Fibroblast of skin of left biceps (primary cell): ENCODE measurements at regions not wholly inside any gene's neighbourhood (a gene's known extent, or its start where the extent isn't known, plus 50 kb on each side); places are given as distances from the start of the nearest gene placed in this dataset.

ENCODE experiments used
- DNase-seq, 2 experiments: peaks; one replicate each; pipeline ENCODE4 v3.0.0-alpha.2; 2013; ENCODE audit warnings: low read depth in 2 of 2

DNA sequence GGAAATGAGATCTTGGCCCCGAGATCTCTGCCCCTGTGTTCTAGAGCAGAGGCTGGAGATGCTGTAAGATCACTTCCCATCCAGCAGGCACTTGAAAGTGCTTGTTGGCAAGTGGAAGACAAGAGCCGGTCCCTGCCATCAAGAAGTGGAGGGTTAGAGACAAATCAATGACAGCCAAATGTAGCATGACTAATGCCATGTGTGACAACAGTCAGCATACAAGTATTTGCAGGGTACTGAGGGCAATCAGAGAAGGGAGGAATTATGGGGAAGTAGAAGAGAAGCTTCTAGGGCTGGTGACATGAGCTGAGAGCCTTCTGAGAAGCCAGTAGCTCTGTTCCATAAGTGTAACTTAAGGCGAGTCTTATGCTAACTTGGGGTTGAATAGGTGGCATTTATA, 58.6 kb downstream of the TMEM17 start:
- DNase-seq: no peak

DNA sequence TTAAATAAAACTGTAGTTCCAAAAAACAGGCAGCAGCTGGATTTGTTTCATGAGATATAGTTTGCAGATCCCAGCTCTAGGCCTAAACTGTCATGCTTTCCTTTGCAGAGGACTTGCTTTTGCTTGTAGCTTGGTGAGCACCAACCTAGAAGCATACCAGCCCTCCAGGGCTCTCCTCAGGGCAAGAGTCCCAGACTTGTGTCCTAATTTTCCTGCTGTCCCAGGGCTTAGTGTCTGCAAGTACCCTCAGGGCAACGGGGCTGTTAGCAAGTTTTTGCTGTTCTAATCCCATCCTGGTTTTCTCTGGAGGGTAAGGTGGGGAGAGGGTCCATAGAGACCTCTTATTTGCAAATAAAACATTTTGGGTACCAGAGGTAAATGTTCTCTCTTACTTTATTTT, 59.5 kb downstream of the TMEM17 start:
- DNase-seq: no peak

DNA sequence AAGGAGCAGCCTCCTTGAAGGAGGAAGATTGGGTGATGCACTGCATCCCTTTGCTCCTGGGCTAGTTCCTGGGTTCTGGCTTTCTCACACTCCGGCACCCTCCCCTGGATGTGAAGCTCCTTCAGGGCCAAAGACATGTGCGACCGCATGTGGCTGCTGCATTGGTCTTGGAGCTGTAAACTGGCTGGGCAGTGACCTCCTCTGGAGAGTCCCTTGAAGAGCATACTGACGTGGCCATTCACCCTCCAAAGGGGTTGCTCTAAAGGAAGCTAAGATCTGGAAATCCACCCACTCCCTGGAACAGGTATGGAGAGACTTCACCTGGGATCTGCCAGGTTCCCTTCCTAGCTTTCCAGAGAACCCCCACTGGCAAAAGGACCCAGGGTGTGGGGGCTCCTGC, 62.1 kb downstream of the TMEM17 start:
- DNase-seq: no peak

DNA sequence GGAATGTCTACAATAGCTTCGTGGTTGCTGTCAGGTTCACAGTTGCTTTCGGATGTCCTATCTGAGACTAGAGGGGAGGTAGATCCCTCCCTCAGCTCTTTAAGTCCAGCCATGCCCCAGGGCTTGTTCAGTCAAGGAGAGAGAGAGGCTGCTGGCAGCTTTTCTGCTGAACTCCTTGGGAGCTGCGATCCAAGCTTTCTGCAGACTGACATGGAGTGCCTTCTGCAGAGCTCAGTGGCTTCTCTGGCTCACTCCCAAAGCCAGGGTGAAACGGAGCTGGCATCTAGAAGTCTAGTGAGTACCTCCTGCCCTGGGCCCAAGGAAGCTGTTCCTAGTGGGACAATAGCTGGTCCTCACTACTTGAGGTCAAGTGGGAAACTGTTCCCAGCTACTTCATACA, 62.5 kb downstream of the TMEM17 start:
- no peak for DNase-seq

DNA sequence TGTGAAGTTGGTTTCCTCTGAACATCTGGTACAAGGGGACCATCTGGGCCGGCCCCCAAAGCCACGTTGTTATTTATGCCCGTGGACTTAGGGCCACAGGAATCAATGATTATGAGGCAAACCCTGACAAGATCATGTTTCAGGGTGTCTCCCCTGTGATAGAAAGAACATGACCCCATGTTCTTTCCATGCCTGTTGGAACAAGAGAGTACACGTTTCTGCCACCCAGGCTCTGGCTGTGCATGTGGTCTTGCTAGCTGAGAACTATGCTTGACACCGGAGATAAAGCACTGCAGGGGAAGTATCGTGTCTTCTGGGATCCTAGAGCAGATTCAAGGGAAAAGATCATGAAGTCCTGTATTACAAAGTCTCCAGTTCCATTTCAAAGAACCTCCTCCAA, 64.2 kb downstream of the TMEM17 start:
- DNase-seq: no peak

DNA sequence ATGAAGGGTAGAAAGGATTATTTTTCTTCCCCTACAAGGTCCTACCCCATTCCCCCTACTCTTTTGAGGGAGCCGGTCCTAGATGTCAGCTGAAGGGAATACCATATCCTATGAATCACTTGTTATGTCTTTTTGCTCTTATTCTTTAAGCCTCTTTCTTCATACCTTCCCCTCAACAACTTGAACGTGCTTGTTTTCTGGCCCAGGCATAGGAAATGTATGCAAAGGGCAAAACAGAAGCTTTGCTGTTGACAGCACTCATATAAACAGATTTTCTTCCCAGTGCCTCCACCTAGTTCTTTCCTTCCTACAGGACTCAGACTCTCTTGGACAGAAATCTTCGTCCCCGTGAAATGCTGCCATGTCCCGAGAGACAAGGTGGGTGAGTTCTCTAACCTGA, 64.6 kb downstream of the TMEM17 start:
- DNase-seq: no peak

DNA sequence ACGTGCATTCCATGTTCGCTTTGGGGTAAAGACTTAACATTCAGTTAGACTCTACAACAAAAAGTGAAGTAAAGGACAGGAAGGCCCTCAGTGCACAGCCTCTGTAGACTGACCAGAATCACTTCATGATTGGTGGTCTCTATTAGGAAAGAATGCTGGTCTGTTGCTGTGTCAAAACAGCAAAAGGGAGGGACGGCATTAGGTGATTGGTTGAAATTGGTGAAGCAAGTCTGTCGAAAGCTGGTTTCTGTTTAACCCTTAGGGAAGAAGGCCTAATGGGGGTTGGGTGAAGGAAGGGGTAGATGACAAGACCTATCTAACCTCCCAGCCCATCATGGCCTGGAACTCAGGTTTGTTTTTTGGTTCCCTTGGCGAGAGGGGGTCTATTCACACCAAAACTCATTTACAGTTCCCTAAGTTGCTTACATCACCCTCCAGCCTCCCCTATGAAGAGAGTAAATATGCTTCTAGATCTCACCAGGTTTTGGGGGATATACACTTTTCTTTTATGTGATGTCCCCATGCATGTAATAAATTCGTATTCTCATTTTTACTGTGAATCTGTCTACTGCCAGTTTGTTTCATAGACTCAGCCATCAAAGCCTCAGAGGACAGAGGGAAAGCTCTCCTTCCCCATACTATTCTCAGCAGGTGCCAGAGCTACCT, 65.6 kb downstream of the TMEM17 start:
- no peak for DNase-seq

DNA sequence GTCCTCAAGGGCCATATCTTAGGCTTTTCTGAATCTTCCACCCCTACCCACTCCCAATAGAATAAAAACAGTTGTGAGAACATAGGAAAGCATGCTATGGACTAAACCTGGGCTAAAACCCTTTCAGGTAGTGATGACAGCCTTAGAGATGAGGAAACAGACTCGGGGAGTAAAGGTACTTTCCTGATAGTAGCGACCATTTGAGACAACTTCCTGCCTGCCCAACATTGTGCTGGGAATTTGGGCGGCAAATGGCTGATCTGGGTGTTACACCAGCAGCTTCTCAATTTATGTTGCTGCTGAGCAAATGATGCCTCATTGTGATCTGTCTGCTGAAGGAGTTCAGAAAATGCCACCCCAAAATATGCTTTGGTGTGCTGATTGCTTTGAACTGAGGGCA, 66.6 kb downstream of the TMEM17 start:
- DNase-seq: no peak

DNA sequence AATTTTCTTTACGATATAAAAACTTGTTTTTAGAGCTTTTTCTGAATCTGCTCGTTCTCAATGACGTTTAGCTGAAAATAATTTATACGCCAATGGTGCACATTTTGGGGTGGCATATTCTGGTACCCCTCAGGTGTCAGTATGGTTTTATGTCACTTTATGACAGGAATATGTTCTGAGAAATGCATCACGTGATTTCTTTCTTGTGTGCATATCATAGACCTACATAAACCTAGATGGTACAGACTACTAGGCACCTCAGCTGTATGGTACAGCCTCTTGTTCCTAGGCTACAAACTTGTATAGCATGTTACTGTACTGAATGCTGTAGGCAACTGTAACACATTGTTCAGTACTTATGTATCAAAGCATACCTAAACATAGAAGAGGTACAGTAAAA, 68.2 kb downstream of the TMEM17 start:
- no peak for DNase-seq

DNA sequence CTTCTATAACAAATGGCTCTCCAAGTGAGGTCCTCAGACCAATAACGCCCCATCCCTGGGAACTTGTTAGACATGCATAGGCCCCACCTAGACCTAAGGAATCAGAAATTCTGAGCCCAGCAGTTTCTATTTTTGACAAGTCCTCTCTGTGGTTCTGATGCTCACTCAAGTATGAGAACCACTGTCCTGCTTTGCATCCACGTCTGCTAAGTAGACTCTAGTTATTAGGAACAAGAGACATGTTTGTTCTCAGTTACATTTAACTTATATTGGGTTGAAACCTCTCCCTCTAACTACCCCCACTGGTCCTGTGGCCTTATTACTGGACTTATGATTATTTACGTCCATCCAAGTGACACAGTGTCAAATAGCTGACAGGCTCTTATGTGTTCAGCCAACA, 70.3 kb downstream of the TMEM17 start:
- no peak for DNase-seq

DNA sequence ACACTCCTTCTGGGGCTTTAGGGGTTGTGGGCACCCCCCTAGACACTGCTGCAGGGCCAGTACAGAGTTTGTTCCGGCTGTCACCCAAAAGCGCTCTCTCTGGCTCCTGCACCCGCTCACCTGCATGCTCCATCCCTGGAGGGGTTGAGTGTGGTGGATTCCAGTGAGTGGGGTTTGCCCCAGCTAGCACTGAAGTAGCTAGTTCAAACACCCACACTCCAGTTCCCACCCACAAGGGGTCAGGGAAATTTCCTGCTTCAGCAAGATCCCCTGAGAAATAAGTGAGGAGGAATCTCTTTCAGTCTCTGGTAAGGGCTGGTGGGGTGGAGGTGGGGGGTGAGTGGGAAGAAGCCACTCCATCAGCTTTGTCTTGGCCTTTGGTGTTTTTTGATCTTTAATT, 73.6 kb downstream of the TMEM17 start:
- no peak for DNase-seq

DNA sequence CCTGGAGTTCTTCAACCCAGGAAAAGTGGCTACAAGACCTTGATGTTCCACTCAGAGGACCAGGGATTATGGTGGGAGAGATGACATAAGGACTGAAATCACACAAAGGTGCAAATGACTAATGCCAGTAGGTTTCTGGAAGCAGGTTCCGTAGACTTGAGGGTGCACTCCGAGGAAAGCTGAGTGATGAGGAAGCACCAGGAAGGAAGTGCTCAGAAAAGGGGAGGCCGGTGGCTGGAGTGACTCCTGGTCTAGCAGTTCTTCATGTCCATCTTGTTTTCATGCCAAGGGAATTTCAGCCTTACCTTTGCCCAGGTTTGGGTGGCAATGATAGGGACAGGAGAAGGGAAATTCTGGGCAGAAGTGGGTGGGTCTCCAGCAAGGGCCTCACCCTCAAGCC, 74.5 kb downstream of the TMEM17 start:
- no peak for DNase-seq

DNA sequence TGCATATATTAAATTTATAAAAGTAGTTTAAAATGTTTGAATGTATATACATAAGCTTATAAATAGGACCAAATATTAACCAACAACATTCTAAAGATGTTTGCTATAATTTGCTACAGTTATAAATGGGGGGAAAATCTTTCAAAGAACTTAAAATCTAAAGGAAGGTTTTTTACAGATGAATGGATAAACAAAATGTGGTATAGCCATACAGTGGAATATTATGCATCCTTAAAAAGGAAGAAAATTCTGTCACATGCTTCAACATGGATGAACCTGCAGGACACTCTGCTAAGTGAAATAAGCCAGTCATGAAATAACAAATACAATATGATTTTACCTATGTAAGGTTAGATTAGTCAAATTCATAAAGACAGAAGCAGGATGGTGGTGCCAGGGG, 75.8 kb downstream of the TMEM17 start:
- no peak for DNase-seq

DNA sequence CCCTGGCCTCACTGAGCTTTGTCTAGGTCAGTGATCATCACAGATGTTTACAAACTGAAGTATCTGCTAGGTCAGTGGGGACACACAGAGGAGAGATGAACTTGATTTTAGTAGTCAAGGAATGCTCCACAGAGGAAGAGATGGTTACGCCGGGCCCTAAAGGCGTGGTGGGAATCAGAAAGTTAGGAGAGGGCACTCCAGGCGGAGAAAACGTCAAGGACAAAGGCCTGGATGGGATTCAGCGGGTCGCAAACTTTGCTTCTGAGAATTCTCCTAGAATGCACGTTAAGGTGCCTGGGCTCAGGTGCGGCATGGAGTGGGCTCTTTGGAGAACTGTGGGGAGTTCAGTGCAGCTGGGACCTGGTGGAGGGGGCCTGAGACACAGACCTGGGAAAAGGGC, 78.8 kb downstream of the TMEM17 start:
- no peak for DNase-seq

DNA sequence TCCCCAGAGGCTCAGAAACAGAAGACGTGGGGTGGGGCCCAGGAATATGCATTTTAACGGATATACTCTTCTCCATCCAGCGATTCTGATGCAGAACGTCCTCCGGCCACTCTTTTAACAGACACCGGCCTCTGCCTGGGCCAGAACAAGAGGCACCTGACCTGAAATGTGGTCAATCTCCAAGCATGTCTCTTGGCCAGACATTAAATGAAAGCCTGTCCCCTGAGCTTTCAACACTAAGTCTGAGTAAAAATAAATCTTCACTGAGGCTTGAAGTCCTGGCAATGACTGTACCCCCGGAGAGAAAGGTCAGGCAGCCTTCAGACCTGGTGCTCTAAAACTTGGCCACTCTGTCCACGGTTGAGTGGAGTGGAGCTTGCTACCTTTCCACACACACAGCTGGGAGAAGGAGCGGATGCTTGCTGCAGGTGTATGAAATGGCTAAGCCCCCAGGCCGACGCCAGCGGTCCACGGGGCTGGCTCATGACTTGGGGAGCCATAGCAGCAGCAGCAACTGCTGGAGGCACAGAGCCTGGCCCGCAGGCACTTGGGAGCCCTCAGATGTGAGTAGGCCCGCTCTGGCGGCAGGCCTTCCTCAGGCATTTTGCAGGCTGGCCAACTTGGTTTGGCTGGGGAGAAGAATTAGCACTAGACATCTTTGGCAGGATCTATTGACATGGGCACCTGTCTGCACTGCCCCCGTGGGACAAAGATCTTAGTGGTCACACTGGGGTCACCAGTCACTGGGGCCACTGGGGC, 79.7 kb downstream of the TMEM17 start:
- DNase-seq: no peak

DNA sequence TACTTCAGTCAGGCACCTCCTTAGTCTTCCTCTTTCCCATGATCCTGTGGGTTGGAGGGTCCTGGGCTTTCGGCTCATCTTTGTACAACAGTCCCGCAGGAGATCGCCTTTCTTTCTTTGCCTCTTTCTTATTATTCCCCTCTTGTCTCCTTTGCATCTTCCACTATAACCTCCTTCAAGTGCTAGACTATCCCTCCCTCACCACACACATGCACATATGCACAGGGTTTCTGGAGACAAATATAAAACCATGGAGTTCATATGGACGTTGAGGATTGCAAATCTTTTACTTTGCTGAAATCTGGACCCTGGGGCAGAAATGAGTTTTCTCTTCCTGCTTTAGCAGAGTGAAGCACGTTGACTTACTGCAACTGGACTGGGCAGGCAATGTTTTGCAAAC, 80.3 kb downstream of the TMEM17 start:
- no peak for DNase-seq

DNA sequence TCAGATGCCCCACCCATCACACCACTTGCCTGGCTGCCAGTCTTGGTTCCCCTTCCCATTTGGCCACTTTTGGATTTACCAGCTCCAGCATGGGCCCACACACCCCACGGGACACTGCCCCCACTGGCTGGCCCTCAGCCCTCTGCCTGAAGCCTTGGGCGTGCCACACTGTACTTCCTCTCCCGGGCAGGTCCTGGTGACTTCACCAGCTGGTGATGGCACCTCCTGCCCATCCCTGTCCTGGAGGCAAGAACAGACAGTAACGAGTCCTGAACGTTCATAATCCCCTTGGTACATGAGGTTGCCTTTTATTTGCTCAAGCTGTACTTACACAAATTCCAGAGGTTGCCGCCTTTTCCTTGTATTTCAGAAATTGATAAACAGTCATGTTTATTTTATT, 81.1 kb downstream of the TMEM17 start:
- no peak for DNase-seq

DNA sequence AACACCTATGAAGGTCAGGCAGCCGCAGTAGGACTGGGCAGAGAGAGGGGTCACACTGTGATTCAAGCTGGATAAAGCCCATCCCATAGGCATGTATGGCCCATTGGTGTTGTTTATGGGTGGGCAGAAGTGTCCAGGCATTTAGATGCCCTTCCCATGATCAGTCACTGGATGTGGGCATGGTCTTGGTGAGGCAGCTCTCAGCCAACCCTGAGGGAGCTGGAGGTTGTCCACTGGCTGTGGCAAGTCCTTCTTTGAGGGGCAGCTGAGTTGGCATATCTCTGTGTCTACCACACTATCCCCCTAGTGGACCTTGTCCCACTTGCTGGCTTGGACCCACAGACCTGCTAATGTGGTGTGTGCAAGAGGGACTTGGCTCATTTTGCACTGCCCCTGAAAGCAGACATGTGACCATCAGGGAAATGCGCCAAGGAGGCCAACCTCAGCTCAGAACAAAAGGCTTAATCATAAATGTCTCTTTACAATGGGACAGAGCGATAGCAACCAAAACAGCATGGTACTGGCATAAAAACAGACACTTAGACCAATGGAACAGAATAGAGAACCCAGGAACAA, 82.0 kb downstream of the TMEM17 start:
- DNase-seq: no peak

DNA sequence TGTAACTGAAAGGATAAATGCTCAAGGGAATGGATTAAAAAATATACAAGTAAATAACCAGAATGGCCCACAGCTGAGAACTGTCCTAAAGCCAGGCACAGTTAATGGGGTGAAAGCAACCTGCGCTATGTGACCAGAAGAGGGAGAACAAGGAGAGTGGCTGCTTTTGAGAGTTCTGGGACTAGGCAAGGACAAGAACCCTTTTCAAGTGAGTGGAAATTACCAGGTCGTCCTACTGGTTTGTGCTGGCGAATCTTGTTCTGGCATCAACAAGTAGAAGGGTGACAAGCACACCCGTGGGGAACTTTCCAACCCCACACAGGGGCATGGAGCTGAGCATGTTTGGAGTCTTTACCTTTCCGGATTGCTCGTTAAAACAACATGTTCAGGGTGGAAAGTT, 82.8 kb downstream of the TMEM17 start:
- no peak for DNase-seq

DNA sequence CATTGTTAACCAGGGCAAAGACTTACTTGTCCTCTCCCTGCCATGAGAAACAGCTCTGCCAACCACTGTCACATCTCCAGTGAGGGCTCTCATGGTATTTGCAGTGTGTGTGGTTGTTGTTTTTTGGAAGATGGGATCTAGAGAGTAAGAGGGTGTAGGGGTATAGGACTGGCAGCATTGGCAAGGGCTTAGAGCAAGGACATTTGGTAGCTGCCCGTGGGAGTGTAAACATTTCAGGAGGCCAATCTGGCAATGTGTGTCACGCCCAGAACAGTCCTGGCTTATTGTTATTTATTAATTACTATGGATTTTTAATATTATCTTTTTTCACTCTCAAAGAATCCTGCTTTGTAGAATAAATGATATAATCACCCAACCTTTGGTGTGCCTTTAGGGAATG, 90.5 kb downstream of the TMEM17 start:
- no peak for DNase-seq

DNA sequence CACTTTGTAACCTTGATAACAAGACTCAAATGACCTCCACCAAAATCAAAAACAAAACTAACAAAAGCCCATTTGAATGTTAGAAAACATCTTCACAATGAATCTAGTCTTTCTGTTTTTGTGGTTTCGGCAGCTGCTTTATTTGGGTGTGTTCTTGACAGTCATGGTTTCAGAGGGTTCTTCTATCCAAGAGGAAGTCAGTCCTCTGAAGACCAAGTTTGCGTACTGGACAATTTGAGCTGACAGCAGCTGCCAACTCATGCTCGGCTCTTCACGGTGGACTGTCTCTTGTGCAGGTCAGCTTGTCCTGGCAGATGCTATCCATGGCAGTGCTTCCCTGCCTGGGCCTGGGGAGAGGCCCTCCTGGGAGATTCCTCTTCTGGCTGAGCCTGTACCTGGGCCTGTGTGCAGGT, 91.0 kb downstream of the TMEM17 start:
- DNase-seq: no peak

DNA sequence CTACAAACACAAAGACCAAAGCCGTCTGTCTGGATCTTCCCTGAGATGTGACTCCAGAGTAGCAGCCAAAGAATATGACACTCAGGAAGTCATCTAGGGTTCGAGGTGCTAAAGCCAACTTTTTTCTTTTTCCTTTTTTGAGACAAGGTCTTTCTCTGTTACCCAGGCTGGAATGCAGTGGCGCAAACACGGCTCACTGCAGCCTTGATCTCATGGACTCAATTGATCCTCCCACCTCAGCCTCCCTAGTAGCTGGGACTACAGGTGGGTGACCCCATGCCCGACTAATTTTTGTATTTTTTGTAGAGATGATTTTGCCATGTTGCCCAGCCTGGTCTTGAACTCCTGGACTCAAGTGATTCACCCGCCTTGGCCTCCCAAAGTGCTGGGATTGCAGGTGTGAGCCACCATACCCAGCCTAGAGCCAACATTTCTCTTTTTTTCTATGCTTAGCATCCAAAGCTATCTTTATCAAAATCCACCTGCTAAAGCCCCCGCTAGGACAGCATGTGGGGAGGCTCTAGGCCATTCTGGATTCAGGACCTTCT, 92.8 kb downstream of the TMEM17 start:
- DNase-seq: no peak

DNA sequence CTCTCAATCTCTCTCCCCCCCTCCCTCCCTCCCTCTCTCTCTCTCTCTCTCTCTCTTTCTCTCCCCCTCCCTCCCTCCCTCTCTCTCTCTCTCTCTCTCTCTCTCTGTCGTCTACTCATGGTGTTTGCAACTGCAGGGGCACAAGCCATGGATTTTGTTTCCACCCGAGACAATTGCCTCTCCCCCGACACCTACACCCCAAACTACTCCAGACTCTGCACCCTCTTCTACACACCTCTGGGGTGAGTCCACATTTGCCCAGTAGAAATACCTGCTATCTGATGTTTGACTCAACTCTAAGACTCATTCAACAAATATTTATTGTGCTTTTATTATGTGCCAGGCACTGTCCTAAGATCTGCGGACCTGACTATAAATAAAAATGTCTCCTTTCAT, 93.7 kb downstream of the TMEM17 start:
- no peak for DNase-seq
